Right ventricle myocardium superior (tissue), 1 donor: ENCODE measurements at regions not wholly inside any gene's neighbourhood (a gene's known extent, or its start where the extent isn't known, plus 50 kb on each side); places are given as distances from the start of the nearest gene placed in this dataset.

Experiments
- ATAC-seq: fragments of 200-7000 bp; cut with Tn5 transposase; one replicate; pipeline ENCODE4 v1.9.1; 2020; ENCODE audit warnings: mild to moderate bottlenecking; ENCODE audit not compliant: poor library complexity
- DNase-seq: peaks from one replicate; pipeline ENCODE4 v3.0.0-alpha.2; 2020
- intact Hi-C: fragments of 100-400 bp; cut with DNase I; formaldehyde crosslinking; loops from one replicate; pipeline ENCODE4 v1.11.2; 2022
- donor health status: DM: no; HTN: yes; CAD: no; lungs with severe emphysema.

DNA sequence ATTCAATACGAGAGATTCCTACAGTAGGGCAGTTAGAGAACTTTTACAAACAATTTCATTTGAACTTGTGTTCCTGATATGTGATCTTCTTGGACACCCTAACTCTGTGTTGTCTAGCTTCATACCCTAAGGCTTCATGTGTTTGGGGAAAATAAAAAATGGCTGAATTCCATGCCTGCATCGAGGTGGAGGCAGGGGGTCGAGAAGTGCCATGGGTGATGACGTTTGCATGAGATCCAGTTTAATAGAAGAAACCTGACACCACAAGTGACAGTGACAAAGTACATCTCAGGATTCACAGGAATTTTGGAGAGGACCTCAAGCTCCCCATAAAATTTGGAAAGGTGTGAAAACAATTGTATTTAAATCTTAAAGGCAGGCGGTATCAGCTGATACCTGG lies 169.2 kb upstream of the NABP1 start:
- intact Hi-C loops = no loop called here
- ATAC-seq (no peak), DNase-seq (no peak)

DNA sequence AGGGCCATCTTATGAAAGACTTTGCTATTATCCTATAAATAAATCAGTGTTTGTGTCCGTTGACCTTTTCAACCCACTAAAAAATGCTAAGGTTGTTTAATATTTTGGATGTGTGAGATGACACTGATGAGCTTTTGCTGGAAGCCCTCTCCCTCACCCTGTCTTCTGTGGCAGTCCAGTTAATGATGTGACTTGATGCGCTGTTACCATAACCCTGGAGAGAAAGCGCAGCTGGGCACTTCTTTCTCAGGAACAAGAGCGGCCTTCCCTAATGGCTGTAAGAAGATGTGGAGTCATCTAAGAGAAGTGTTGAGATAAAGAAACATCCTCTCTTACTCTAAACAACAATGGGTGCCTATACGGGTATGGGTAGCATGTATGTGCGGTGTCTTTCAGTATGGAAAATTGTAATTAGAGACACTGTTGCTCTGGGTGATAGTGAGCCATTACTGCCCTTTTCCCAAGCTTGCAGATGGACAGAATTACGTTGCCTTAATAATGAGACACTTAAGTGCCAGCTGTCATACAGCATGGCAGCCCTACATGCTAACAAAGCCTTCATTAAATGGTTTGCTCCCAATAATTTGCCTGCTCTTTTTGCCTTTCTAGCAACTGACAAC lies 165.6 kb upstream of the NABP1 start:
- DNase-seq = no peak
- intact Hi-C loops = no loop called here
- ATAC-seq = no peak

DNA sequence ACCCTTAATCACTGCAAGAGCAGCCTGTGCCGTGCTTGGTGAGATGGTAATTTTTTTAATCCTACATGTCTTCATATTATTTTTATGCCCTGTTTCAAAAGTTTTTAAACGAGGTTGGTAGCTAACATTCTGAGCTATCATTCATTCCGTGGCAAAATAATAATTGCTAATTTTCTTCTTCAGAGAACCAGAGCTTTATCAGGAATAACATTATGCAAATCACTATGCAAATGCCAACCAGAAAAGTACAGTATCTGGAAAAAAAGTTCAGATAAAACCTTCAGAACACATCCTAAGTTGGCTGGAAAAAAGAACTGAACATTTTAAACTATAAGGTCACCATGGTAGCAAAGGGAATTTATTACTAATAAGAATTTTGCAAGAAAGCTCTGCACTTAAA lies 165.1 kb upstream of the NABP1 start:
- intact Hi-C loops = no loop called here
- no peak for DNase-seq
- no peak for ATAC-seq

DNA sequence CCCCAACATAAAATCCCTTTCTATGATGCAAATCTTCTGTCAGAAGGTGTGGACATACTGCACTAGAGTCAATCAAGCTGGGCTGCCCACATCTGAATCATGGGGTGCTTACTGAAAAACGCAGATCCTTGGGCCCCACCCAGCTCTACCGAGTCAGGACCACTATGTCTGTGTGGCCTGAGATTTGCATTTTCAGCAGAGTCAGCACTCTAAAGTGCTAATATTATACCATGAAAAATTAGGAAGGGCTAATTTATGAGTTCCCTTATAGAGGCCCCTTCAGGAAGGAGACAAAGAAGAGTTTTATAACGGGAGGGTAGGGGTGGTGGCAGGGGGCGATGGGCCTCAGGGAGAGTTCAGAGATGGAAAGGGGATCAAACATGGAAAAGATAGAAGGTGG lies 163.3 kb upstream of the NABP1 start:
- ATAC-seq = no peak
- intact Hi-C loops = loop anchor here (5.0 kb wide), 1 partner anchor 347 kb away; no protein-coding TSS in a partner anchor
- no peak for DNase-seq

DNA sequence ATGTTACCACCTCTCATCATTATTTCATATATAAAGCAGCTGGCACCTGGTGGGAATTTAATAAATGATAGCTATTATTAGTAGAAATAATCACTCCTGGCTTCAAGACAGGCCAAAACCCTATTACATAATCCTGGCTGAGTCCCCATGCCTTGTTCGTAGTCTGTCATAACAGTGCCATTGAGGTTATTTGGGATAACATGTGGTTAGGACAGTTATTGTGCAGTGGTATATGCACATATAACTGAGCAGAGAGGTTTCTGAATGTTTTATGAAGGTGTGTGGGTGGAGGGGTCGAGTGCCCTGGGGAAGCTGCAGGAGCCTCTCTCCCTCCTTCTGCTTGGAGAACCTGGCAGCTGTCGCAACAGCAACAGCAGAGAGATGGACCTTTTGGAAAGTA lies 162.4 kb upstream of the NABP1 start:
- peak; percentile 77 for ATAC-seq
- no peak for DNase-seq
- intact Hi-C loops = loop anchor here (5.0 kb wide), 1 partner anchor 348 kb away; no protein-coding TSS in a partner anchor

DNA sequence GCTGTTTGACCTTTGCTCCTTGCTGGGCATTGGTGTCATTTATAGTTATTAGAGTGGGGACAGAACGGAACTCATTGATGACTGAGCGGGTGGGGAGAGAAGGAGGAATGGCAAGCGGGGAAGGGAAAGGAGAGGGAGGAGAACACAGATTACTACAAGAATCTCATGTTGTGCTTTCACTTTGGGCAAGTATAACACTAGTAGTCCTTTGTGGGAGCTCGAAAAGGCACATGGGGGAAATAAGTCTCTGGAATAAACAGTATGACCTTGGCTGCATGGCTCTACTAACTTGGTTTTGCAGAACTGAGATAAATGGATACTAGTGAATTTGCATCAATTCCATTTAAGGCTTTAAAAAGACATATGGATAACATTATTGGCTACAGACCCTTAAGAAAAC lies 161.7 kb upstream of the NABP1 start:
- intact Hi-C loops = loop anchor here (5.0 kb wide), 1 partner anchor 349 kb away; no protein-coding TSS in a partner anchor
- DNase-seq (no peak), ATAC-seq (peak; percentile 29)

DNA sequence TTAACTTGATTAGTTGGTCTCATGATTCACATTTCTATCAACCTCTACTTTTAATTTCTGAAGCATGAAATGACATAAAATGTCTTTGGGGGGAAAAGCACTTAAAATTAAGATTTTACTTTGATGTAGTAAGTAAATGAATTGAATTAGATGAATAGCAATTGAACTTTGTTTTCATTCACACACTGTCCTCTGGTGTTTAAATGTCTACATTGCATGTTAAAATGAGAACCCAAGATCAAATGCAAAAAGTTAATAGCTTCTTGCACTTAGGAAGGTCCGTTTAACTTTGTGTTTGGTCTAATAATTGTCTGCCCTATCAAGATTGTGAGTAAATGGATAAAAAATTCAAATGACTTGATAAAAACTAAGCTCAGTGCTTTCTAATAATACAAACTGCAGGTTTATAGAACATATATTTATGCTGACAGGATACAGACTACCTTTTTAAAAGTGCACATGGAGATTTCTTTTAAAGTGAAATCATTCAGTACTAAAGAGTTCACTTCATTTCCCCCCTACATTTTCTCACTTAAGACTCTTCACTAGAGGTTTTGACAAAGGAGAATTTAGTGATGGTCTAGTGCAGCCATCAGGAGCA lies 156.2 kb upstream of the NABP1 start:
- no peak for ATAC-seq
- intact Hi-C loops = loop anchor here (10.0 kb wide), 1 partner anchor 467 kb away; no protein-coding TSS in a partner anchor
- no peak for DNase-seq

DNA sequence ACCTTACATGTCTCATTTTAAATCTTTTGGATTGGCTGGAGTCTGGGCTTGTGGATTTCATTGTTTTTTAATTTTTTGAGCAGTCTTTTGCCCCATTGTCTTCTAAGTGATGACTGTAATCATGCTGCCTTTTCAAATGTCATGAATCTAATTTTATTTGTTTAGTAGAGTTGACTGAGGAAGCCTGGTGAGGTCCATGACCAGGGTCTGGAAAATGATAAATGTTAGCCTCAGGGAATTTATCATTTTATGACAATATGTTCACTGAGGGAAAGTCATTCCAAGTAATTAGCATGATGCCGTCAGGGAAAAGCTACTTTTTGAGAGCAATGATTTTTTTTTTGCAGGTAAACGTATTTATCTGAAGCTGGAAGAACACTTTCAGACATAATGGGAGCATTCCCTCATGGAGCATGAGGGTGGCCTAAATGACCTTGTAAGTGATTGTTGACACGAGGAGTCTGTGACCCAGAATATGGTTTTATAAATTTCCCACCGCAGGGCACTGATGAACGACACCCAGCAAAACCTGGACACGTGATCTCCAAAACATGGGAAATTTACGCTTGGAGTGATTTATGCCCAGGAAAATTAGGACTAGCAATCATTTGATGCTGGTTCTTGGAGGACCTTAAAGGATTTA lies 155.3 kb upstream of the NABP1 start:
- no peak for DNase-seq
- intact Hi-C loops = loop anchor here (10.0 kb wide), 1 partner anchor 468 kb away; no protein-coding TSS in a partner anchor
- ATAC-seq = no peak

DNA sequence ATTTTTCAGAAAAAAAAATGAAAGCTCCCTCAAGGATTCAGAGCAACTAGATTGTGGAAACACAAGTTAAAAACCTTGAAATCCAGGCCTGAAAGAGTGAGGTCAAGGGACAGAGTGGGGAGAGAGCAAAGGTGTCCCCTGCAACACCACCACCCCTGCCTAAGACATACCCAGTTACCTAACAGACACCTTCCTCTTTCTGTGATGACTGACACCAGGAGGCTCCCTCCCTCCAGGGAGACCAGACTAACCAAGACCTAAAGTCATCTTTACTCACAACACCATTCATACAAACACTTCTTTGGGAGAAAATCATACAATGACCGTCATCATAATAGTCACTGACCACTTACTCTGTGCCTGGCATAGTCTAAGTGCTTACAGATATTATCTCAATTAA lies 151.8 kb upstream of the NABP1 start:
- no peak for ATAC-seq
- intact Hi-C loops = loop anchor here (10.0 kb wide), 1 partner anchor 471 kb away; no protein-coding TSS in a partner anchor
- DNase-seq = no peak

DNA sequence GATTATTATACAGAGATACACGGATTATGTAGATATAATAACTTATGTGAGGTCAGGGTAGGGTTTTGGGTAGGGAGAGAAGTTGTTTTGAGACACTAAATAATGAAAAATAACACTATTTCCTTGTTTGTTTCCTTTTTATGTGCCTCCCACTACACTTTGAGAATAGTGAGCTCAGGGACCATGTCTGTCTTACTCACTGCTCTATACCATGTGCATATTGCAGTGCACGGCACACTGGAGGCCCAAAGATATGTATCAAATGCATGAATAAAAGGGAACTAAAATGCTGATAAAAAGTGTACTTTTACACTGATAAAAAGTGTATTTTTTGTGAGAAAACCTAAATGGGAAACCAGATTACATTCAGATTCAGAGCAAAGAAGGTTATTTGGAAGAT lies 151.4 kb upstream of the NABP1 start:
- DNase-seq = no peak
- intact Hi-C loops = loop anchor here (10.0 kb wide), 1 partner anchor 472 kb away; no protein-coding TSS in a partner anchor

DNA sequence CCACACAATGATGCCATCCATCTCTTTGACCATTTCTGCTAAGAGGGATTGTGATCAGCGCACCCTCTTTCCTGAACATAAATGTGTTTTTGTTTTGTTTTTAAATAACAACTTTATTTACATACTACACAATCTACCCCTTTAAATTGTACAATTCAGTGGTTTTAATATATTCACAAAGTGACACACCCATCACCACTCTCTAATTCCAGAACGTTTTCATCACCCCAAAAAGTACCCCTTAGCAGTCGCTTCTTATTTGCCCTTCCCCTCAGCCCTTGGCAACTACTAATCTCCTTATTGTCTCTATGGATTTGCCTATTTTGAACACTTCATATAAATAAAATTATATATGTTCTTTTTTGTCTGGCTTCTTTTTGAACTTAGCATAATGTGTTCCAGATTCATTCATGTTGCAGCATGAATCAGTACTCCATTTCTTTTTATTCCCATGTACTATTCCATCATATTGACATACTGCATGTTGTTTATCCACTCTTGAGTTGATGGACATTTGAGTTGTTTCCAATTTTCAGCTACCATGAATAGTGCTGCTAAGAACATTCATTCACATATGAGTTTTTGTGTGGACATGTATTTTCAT lies 150.9 kb upstream of the NABP1 start:
- intact Hi-C loops = loop anchor here (10.0 kb wide), 1 partner anchor 472 kb away; no protein-coding TSS in a partner anchor
- DNase-seq = no peak
- ATAC-seq = no peak

More for the DNA sequence above, 151.4 kb upstream of the NABP1 start:
- ATAC-seq = no peak

DNA sequence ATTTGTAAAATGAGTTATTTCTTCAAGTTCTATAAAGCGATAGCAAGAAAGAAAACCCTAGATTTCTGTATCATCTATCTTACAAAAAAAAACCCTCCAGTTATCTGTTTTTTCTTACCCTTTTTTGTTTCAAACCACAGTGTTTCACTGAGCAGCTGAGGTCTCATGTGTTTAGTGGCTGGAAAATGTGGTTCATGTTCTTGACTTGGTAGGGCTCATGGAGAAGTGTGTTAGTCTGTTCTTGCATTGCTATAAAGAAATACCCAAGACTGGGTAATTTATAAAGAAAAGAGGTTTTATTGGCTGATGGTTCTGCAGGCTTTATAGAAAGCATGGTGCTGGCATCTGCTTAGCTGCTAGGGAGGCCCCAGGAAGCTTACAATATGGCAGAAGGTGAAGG lies 147.3 kb upstream of the NABP1 start:
- intact Hi-C loops = no loop called here
- no peak for DNase-seq
- ATAC-seq = no peak

DNA sequence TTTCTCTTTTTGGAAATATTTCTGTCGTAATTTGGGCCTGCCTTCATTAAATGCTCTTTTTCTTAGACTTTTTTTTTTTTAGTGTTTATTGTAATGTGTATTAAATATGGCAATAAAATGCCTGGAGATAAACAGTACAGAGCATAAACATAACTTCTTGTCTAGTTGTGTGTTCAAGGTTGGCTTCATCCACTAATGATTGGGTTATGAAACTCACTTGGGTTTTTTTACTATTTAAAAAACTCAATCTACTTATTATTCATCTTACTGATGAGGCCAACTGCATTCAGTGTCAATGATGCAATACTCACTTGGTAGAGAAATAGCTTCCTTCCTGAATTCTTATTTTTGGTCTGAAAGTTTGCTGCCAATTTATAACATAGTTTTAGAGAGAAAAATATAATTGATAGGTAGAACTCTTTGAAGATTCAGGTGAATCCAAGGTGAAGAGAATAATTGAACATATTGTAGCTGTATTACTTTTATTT lies 144.2 kb upstream of the NABP1 start:
- no peak for ATAC-seq
- no peak for DNase-seq
- intact Hi-C loops = no loop called here

DNA sequence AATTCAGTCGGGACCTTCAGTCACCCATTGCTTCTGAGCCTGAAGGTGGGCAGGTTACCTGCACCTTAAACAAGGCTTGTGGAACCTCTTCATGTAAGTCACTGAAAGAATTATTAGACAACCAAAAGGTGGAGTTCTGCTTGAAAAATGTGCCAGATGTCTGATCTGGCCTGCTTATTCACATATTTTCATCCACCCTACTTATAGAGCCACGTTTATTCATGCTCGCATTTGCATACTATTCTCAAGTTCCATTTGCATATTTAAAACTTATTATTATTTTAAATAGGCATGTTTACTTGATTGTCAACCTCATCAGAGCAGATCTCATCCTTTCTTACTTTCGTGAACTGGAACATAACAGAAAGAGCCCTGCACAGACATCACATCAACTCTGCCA lies 140.0 kb upstream of the NABP1 start:
- ATAC-seq (no peak), DNase-seq (no peak)
- intact Hi-C loops = no loop called here

DNA sequence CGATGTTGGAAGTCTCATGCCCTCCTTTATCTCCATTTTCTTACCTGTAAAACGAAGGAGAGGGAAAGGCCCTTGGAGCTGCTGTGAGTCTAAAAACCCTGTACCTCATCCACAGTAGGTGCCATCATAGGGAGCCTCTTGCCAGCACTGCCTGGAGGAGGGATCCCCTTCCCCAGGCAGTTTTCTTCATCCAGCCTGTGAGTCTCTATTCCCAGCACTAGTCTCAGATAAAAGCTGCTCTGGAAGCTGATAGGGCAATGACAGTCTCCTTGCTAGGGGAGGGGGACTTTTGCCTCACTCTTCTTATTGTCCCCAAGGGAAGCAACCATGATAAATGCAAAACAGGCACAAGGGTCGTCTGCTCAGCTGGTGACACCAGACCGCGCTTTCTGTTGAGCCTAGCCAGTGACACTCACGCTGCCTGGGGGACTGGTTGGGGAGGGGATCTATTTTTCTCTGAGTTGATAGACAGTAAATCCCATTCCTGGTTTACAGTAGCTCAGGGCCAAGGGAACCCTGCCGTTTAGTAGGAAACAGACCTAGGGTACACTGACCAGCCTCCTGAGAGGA lies 139.5 kb upstream of the NABP1 start:
- DNase-seq = no peak
- ATAC-seq = no peak
- intact Hi-C loops = no loop called here

DNA sequence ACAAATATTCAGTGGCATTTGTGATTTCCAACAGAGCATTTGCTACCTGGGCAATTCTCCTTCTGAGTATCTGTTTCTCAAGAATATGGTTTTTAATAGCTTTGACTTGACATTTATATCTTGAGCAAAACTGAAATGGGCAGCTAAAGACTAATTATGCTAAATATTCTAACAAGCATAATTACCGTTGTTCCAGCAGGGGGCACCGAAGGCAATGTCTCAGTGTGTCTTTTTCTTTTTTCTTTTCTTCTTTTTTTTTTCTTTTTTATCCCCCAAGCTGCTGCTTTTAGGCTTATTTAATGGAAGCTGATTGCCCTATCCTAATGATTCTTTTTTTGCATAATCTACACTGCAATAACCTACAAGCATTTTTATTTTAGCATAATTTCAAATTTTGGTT lies 138.9 kb upstream of the NABP1 start:
- ATAC-seq = no peak
- intact Hi-C loops = no loop called here
- no peak for DNase-seq

DNA sequence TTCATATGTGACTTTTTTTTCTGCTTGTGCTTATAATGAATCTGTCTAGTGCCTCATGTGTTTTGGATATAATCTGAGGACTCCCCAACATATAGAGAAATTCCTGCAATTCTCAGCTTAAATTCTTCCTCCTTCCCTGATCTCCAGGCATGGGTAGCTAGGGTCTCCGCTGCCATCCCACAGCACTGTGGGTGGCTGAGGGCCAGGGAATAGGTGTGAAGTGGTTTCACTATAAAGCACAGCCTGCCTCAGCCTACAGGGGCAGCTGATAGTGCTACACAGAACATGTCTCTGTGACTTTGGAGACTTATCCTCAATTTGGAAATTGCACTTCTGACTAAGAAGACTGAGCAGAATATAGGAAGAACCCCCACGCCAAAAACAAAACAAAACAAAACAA lies 137.3 kb upstream of the NABP1 start:
- intact Hi-C loops = no loop called here
- DNase-seq = no peak
- ATAC-seq = no peak

DNA sequence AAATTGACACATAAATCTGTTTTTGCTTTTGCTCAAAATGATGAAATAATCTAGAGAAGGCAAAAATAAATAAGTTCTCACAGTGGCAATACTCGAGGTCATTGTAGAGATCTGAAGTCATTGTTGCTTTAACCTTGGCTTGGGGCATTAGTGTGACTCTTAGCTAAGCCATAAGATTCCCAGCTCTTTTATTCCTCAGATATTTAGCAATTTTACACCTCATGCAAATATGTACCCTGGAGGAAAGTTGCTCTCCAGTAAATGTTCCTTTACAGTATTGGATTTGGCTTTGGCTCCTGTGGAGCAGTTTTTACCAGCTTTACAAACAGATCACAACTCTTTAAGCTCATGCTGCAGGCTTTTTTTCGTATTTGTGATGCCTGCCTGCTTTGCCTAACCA lies 134.2 kb upstream of the NABP1 start:
- intact Hi-C loops = no loop called here
- ATAC-seq (no peak), DNase-seq (no peak)

DNA sequence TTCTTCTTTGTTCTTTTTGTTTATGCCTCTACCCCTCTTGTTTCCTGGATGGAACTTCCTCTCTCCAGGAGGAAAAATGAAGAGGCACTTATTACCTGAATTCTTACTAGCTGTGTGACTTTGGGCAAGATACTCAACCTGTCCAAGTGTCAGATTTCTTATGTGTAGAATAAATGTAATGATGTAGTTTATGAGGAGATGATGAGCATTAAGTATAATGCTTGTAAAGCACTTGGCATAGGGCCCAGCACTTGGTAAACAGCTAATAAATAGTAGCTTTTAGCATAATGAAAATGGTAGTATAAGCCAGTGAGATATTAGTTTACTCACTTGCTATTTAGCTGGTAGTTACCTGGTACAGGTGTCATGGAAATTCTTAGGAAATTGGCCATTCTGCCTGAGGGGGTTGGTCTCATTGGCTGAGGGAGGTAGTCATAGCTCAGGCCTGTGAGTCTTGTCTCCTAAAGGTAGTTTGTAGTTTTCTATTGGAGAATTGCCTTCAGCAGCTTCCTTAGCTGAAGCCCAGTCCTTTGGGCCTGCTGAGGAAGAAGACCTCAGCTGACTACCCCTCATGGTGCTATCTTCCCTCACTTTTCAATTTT lies 133.4 kb upstream of the NABP1 start:
- no peak for DNase-seq
- intact Hi-C loops = no loop called here
- no peak for ATAC-seq
